ENCODE measurements at regions not wholly inside any gene's neighbourhood (a gene's known extent, or its start where the extent isn't known, plus 50 kb on each side); places are given as distances from the start of the nearest gene placed in this dataset.
"Not testable (repeated sequence)": the region's sequence is repeated elsewhere in the genome, so short reads cannot be mapped to it uniquely, and the experiment has no call there.

- H3K9me3 Mint-ChIP-seq, result no peaks in the 10 kb centered on the region
- H3K4me1 Mint-ChIP-seq, result no peaks in the 10 kb centered on the region
- DNase-seq (ENCODE audit: low spot score in 2 of 2) (no peak), ATAC-seq (replicated peaks; ENCODE audit: extremely low read depth, poor library complexity, severe bottlenecking) (no peak)
- no peak overlapping the region for H3K4me3 Mint-ChIP-seq
- no peak overlapping the region for H3K27ac Mint-ChIP-seq (ENCODE audit: low read depth)
- no peaks in the 10 kb centered on the region for H3K36me3 Mint-ChIP-seq (ENCODE audit: insufficient read depth)
- H3K27me3 Mint-ChIP-seq, result peaks cover 27% of the 10 kb centered on the region
Observed at GRCh38 chr4:56149591-56149990, 200.8 kb downstream of the CEP135 start.

GRCh38 chr4:56148428-56148827 lies 199.7 kb downstream of the CEP135 start:
- no peak overlapping the region for H3K4me3 Mint-ChIP-seq
- DNase-seq (ENCODE audit: low spot score in 2 of 2), result no peak
- H3K9me3 Mint-ChIP-seq, result no peaks in the 10 kb centered on the region

GRCh38 chr4:56147371-56147770 lies 198.6 kb downstream of the CEP135 start:
- no peaks in the 10 kb centered on the region for H3K4me1 Mint-ChIP-seq
- H3K36me3 Mint-ChIP-seq (ENCODE audit: insufficient read depth), result no peaks in the 10 kb centered on the region
- no peak overlapping the region for H3K4me3 Mint-ChIP-seq
- no peak overlapping the region for H3K27ac Mint-ChIP-seq (ENCODE audit: low read depth)
- H3K9me3 Mint-ChIP-seq, result no peaks in the 10 kb centered on the region
- DNase-seq (ENCODE audit: low spot score in 2 of 2) (no peak), ATAC-seq (replicated peaks; ENCODE audit: extremely low read depth, poor library complexity, severe bottlenecking) (no peak)
- H3K27me3 Mint-ChIP-seq, result peaks cover 20% of the 10 kb centered on the region

More at GRCh38 chr4:56148428-56148827, 199.7 kb downstream of the CEP135 start:
- H3K36me3 Mint-ChIP-seq (ENCODE audit: insufficient read depth), result no peaks in the 10 kb centered on the region
- no peak overlapping the region for H3K27ac Mint-ChIP-seq (ENCODE audit: low read depth)
- H3K4me1 Mint-ChIP-seq, result no peaks in the 10 kb centered on the region
- peaks cover 28% of the 10 kb centered on the region for H3K27me3 Mint-ChIP-seq
- ATAC-seq (replicated peaks; ENCODE audit: extremely low read depth, poor library complexity, severe bottlenecking), result no peak

GRCh38 chr4:56146956-56147355 lies 198.2 kb downstream of the CEP135 start:
- Mint-ChIP-seq H3K9me3 (no peaks in the 10 kb centered on the region), H3K27me3 (peaks cover 20% of the 10 kb centered on the region), H3K4me1 (no peaks in the 10 kb centered on the region), H3K4me3 (no peak overlapping the region), H3K36me3 (ENCODE audit: insufficient read depth) (no peaks in the 10 kb centered on the region), H3K27ac (ENCODE audit: low read depth) (no peak overlapping the region)
- ATAC-seq (replicated peaks; ENCODE audit: extremely low read depth, poor library complexity, severe bottlenecking) (no peak), DNase-seq (ENCODE audit: low spot score in 2 of 2) (no peak)

GRCh38 chr4:56142088-56142487 lies 193.3 kb downstream of the CEP135 start:
- no peaks in the 10 kb centered on the region for H3K9me3 Mint-ChIP-seq
- H3K27ac Mint-ChIP-seq (ENCODE audit: low read depth), result no peak overlapping the region
- no peaks in the 10 kb centered on the region for H3K36me3 Mint-ChIP-seq (ENCODE audit: insufficient read depth)
- peaks cover 19% of the 10 kb centered on the region for H3K27me3 Mint-ChIP-seq
- ATAC-seq (replicated peaks; ENCODE audit: extremely low read depth, poor library complexity, severe bottlenecking) (no peak), DNase-seq (ENCODE audit: low spot score in 2 of 2) (no peak)
- H3K4me1 Mint-ChIP-seq, result no peaks in the 10 kb centered on the region
- no peak overlapping the region for H3K4me3 Mint-ChIP-seq

GRCh38 chr4:56139241-56139827 lies 190.6 kb downstream of the CEP135 start:
- Mint-ChIP-seq H3K36me3 (ENCODE audit: insufficient read depth) (no peaks in the 10 kb centered on the region), H3K4me3 (no peak overlapping the region), H3K27ac (ENCODE audit: low read depth) (no peak overlapping the region), H3K27me3 (peaks cover 18% of the 10 kb centered on the region), H3K4me1 (no peaks in the 10 kb centered on the region), H3K9me3 (no peaks in the 10 kb centered on the region)
- DNase-seq (ENCODE audit: low spot score in 2 of 2) (no peak), ATAC-seq (replicated peaks; ENCODE audit: extremely low read depth, poor library complexity, severe bottlenecking) (no peak)

GRCh38 chr4:56134834-56135233 lies 186.1 kb downstream of the CEP135 start:
- not testable (repeated sequence) for H3K27ac Mint-ChIP-seq (ENCODE audit: low read depth); DNase-seq (ENCODE audit: low spot score in 2 of 2); H3K9me3 Mint-ChIP-seq; ATAC-seq (replicated peaks; ENCODE audit: extremely low read depth, poor library complexity, severe bottlenecking); H3K4me1 Mint-ChIP-seq; H3K36me3 Mint-ChIP-seq (ENCODE audit: insufficient read depth); H3K4me3 Mint-ChIP-seq
- peaks cover 16% of the 10 kb centered on the region for H3K27me3 Mint-ChIP-seq

GRCh38 chr4:56134266-56134665 lies 185.5 kb downstream of the CEP135 start:
- Mint-ChIP-seq H3K4me1 (no peaks in the 10 kb centered on the region), H3K27me3 (peaks cover 16% of the 10 kb centered on the region), H3K4me3 (no peak overlapping the region), H3K27ac (ENCODE audit: low read depth) (no peak overlapping the region), H3K36me3 (ENCODE audit: insufficient read depth) (no peaks in the 10 kb centered on the region), H3K9me3 (no peaks in the 10 kb centered on the region)
- DNase-seq (ENCODE audit: low spot score in 2 of 2) (no peak), ATAC-seq (replicated peaks; ENCODE audit: extremely low read depth, poor library complexity, severe bottlenecking) (no peak)

- Mint-ChIP-seq H3K4me1 (no peaks in the 10 kb centered on the region), H3K36me3 (ENCODE audit: insufficient read depth) (no peaks in the 10 kb centered on the region)
Observed at GRCh38 chr4:56132835-56133234, 184.1 kb downstream of the CEP135 start.

GRCh38 chr4:56132188-56132587 lies 183.4 kb downstream of the CEP135 start:
- not testable (repeated sequence) for H3K4me1 Mint-ChIP-seq; H3K36me3 Mint-ChIP-seq (ENCODE audit: insufficient read depth); H3K27ac Mint-ChIP-seq (ENCODE audit: low read depth); DNase-seq (ENCODE audit: low spot score in 2 of 2); H3K9me3 Mint-ChIP-seq; H3K4me3 Mint-ChIP-seq; ATAC-seq (replicated peaks; ENCODE audit: extremely low read depth, poor library complexity, severe bottlenecking)
- H3K27me3 Mint-ChIP-seq, result peaks cover 27% of the 10 kb centered on the region

More at GRCh38 chr4:56132835-56133234, 184.1 kb downstream of the CEP135 start:
- H3K9me3 Mint-ChIP-seq, result no peaks in the 10 kb centered on the region
- ATAC-seq (replicated peaks; ENCODE audit: extremely low read depth, poor library complexity, severe bottlenecking) (no peak), DNase-seq (ENCODE audit: low spot score in 2 of 2) (no peak)
- H3K4me3 Mint-ChIP-seq, result no peak overlapping the region
- no peak overlapping the region for H3K27ac Mint-ChIP-seq (ENCODE audit: low read depth)
- peaks cover 22% of the 10 kb centered on the region for H3K27me3 Mint-ChIP-seq

- H3K9me3 Mint-ChIP-seq, result no peaks in the 10 kb centered on the region
- peaks cover 37% of the 10 kb centered on the region for H3K27me3 Mint-ChIP-seq
- H3K36me3 Mint-ChIP-seq (ENCODE audit: insufficient read depth), result no peaks in the 10 kb centered on the region
- ATAC-seq (replicated peaks; ENCODE audit: extremely low read depth, poor library complexity, severe bottlenecking) (no peak), DNase-seq (ENCODE audit: low spot score in 2 of 2) (no peak)
- H3K4me3 Mint-ChIP-seq, result no peak overlapping the region
- H3K27ac Mint-ChIP-seq (ENCODE audit: low read depth), result no peak overlapping the region
- no peaks in the 10 kb centered on the region for H3K4me1 Mint-ChIP-seq
Observed at GRCh38 chr4:56130606-56131155, 181.9 kb downstream of the CEP135 start.

- no peaks in the 10 kb centered on the region for H3K9me3 Mint-ChIP-seq
- no peak overlapping the region for H3K27ac Mint-ChIP-seq (ENCODE audit: low read depth)
- H3K4me3 Mint-ChIP-seq, result no peak overlapping the region
- no peak for ATAC-seq (replicated peaks; ENCODE audit: extremely low read depth, poor library complexity, severe bottlenecking)
- H3K36me3 Mint-ChIP-seq (ENCODE audit: insufficient read depth), result no peaks in the 10 kb centered on the region
- peaks cover 30% of the 10 kb centered on the region for H3K27me3 Mint-ChIP-seq
- no peak for DNase-seq (ENCODE audit: low spot score in 2 of 2)
- H3K4me1 Mint-ChIP-seq, result no peaks in the 10 kb centered on the region
Observed at GRCh38 chr4:56129431-56129861, 180.7 kb downstream of the CEP135 start.

GRCh38 chr4:56128213-56128612 lies 179.5 kb downstream of the CEP135 start:
- DNase-seq (ENCODE audit: low spot score in 2 of 2), result no peak
- no peak overlapping the region for H3K27ac Mint-ChIP-seq (ENCODE audit: low read depth)

More at GRCh38 chr4:56128213-56128612, 179.5 kb downstream of the CEP135 start:
- Mint-ChIP-seq H3K27me3 (peaks cover 30% of the 10 kb centered on the region), H3K4me3 (no peak overlapping the region), H3K4me1 (no peaks in the 10 kb centered on the region), H3K36me3 (ENCODE audit: insufficient read depth) (no peaks in the 10 kb centered on the region), H3K9me3 (no peaks in the 10 kb centered on the region)
- ATAC-seq (replicated peaks; ENCODE audit: extremely low read depth, poor library complexity, severe bottlenecking), result no peak
